ENCODE measurements at regions not wholly inside any gene's neighbourhood (a gene's known extent, or its start where the extent isn't known, plus 50 kb on each side); places are given as distances from the start of the nearest gene placed in this dataset.

- no peak overlapping the region for H3K4me3 Mint-ChIP-seq
- H3K27ac ChIP-seq (ENCODE audit: low read depth in 1 of 2, low read length in 2 of 2) = no peak overlapping the region
- ChIA-PET CTCF (interaction anchor here (3.0 kb wide), 1 partner anchor 16 kb away, joined by 10 read pairs; no protein-coding TSS in a partner anchor), POLR2A (interaction anchor here (1.0 to 2.8 kb wide), 6 partner anchors 9 to 42 kb away, joined by 4 to 53 read pairs (median 8); no protein-coding TSS in a partner anchor)
- no peaks in the 10 kb centered on the region for H3K36me3 ChIP-seq (ENCODE audit: insufficient read depth, low read length)
- intact Hi-C loops (cut with DNase I, micrococcal nuclease) = no loop called here
- H3K9me3 Mint-ChIP-seq = peaks cover 6% of the 10 kb centered on the region
- no peak for TF ChIP-seq CTCF (IDR thresholded peaks at IDR 0.05)
- H3K4me1 Mint-ChIP-seq (ENCODE audit: low read depth) = peaks cover 64% of the 10 kb centered on the region
- H3K27me3 Mint-ChIP-seq = no peaks in the 10 kb centered on the region
- peaks cover 1 to 6% of the 10 kb centered on the region in 2 experiments for H3K9me3 ChIP-seq (ENCODE audit: control insufficient read depth in 1 of 2, insufficient read depth in 1 of 2, low read length in 2 of 2)
- no peak overlapping the region for H3K4me3 ChIP-seq (ENCODE audit: low read length)
- H3K27me3 ChIP-seq (ENCODE audit: control insufficient read depth in 1 of 2, insufficient read depth in 2 of 2, low read length in 2 of 2) = no peaks in the 10 kb centered on the region
- peaks cover 54% of the 10 kb centered on the region for H3K4me1 ChIP-seq (ENCODE audit: insufficient read depth, low read length)
- ATAC-seq (ENCODE audit: poor library complexity) = no peak
- peak overlapping the region; percentile 91 for H3K27ac Mint-ChIP-seq
- DNase-seq = peak in 2 of 14 experiments; percentile 54 to 63
- H3K36me3 Mint-ChIP-seq (ENCODE audit: low read depth) = peaks cover 11% of the 10 kb centered on the region
Observed at GRCh38 chr3:43178891-43179366, 73.0 kb upstream of the POMGNT2 start.

GRCh38 chr3:43177085-43177484 lies 71.2 kb upstream of the POMGNT2 start:
- H3K4me3 Mint-ChIP-seq = no peak overlapping the region
- H3K27ac Mint-ChIP-seq = peak overlapping the region; percentile 59
- Histone ChIP-seq H3K9me3 (ENCODE audit: control insufficient read depth in 1 of 2, insufficient read depth in 1 of 2, low read length in 2 of 2) (peaks cover 4 to 20% of the 10 kb centered on the region in 2 experiments), H3K36me3 (ENCODE audit: insufficient read depth, low read length) (no peaks in the 10 kb centered on the region), H3K4me3 (ENCODE audit: low read length) (no peak overlapping the region), H3K4me1 (ENCODE audit: insufficient read depth, low read length) (peaks cover 46% of the 10 kb centered on the region), H3K27me3 (ENCODE audit: control insufficient read depth in 1 of 2, insufficient read depth in 2 of 2, low read length in 2 of 2) (no peaks in the 10 kb centered on the region), H3K27ac (ENCODE audit: low read depth in 1 of 2, low read length in 2 of 2) (no peak overlapping the region)
- no peak for TF ChIP-seq CTCF (IDR thresholded peaks at IDR 0.05)
- H3K9me3 Mint-ChIP-seq = peaks cover 16% of the 10 kb centered on the region
- no peaks in the 10 kb centered on the region for H3K27me3 Mint-ChIP-seq
- peaks cover 16% of the 10 kb centered on the region for H3K36me3 Mint-ChIP-seq (ENCODE audit: low read depth)
- ATAC-seq (ENCODE audit: poor library complexity) = no peak
- CTCF ChIA-PET = no interaction called here
- peaks cover 49% of the 10 kb centered on the region for H3K4me1 Mint-ChIP-seq (ENCODE audit: low read depth)
- no peak for DNase-seq
- POLR2A ChIA-PET = interaction anchor here (0.6 to 1.0 kb wide), 2 partner anchors 15 to 152 kb away, joined by 3 to 4 read pairs; no protein-coding TSS in a partner anchor
- intact Hi-C loops (cut with DNase I, micrococcal nuclease) = no loop called here

- peak overlapping the region; percentile 59 for H3K27ac Mint-ChIP-seq
- CTCF ChIA-PET = no interaction called here
Observed at GRCh38 chr3:43176666-43177065, 70.8 kb upstream of the POMGNT2 start.

More at GRCh38 chr3:43176666-43177065, 70.8 kb upstream of the POMGNT2 start:
- Mint-ChIP-seq H3K4me1 (ENCODE audit: low read depth) (peaks cover 47% of the 10 kb centered on the region), H3K27me3 (no peaks in the 10 kb centered on the region), H3K4me3 (no peak overlapping the region), H3K36me3 (ENCODE audit: low read depth) (peaks cover 16% of the 10 kb centered on the region), H3K9me3 (peaks cover 16% of the 10 kb centered on the region)
- peaks cover 42% of the 10 kb centered on the region for H3K4me1 ChIP-seq (ENCODE audit: insufficient read depth, low read length)
- DNase-seq (no peak), ATAC-seq (ENCODE audit: poor library complexity) (no peak)
- intact Hi-C loops (cut with DNase I, micrococcal nuclease) = no loop called here
- H3K4me3 ChIP-seq (ENCODE audit: low read length) = no peak overlapping the region
- POLR2A ChIA-PET = interaction anchor here (0.6 to 1.0 kb wide), 2 partner anchors 14 to 152 kb away, joined by 3 to 4 read pairs; no protein-coding TSS in a partner anchor
- no peak overlapping the region for H3K27ac ChIP-seq (ENCODE audit: low read depth in 1 of 2, low read length in 2 of 2)
- peaks cover 4 to 20% of the 10 kb centered on the region in 2 experiments for H3K9me3 ChIP-seq (ENCODE audit: control insufficient read depth in 1 of 2, insufficient read depth in 1 of 2, low read length in 2 of 2)
- H3K36me3 ChIP-seq (ENCODE audit: insufficient read depth, low read length) = no peaks in the 10 kb centered on the region
- no peaks in the 10 kb centered on the region for H3K27me3 ChIP-seq (ENCODE audit: control insufficient read depth in 1 of 2, insufficient read depth in 2 of 2, low read length in 2 of 2)
- no peak for TF ChIP-seq CTCF (IDR thresholded peaks at IDR 0.05)

Measured in CD4-positive, alpha-beta T cell (primary cell).